Stomach (tissue), 4 donors: ENCODE measurements at regions not wholly inside any gene's neighbourhood (a gene's known extent, or its start where the extent isn't known, plus 50 kb on each side); places are given as distances from the start of the nearest gene placed in this dataset.

Experiments
- POLR2A ChIP-seq, 4 donors: fragments of 450-650 bp; IDR thresholded peaks; one replicate each; pipeline ENCODE4 v1.6.1; 2016; ENCODE audit warnings: antibody characterized with exemption in 4 of 4, control low read depth in 2 of 4, mild to moderate bottlenecking in 1 of 4, moderate library complexity in 1 of 4
- POLR2AphosphoS5 ChIP-seq, 3 donors: sonication (generic); formaldehyde crosslinking; IDR thresholded peaks; one replicate each; pipeline ENCODE4 v1.6.1; 2016; ENCODE audit warnings: antibody characterized with exemption in 3 of 3
- TF ChIP-seq, protein P1 (sequence below), 7 experiments: fragments of 450-650 bp in 4 of 7; fragments of 200-600 bp in 3 of 7; sonication (generic) in 3 of 7; IDR thresholded peaks; one replicate each; pipeline ENCODE4 v1.5.1; 2016 to 2019; ENCODE audit warnings: antibody characterized with exemption in 7 of 7, control low read depth in 2 of 7, mild to moderate bottlenecking in 1 of 7

DNA sequence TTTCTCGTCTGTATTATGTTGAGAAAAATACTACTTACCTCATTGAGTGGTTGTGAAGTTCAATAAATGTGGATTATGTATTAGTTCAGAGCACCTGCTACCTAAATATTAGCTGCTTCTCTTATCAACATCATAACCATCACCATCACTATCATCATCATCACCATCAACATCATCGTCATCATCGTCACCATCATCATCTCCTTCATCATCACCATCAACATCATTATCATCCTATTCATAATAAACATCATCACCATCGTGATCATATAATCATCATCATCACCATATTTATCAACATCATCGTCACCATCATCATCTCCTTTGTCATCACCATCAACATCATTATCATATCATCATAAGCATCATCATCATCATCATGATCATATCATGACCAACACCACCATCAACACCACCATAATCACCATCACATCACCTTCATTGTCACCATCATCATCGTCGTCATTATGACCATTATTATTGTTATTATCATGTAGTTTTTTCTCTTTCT lies 181.0 kb upstream of the ADCY2 start:
- TF ChIP-seq, protein P1, sequence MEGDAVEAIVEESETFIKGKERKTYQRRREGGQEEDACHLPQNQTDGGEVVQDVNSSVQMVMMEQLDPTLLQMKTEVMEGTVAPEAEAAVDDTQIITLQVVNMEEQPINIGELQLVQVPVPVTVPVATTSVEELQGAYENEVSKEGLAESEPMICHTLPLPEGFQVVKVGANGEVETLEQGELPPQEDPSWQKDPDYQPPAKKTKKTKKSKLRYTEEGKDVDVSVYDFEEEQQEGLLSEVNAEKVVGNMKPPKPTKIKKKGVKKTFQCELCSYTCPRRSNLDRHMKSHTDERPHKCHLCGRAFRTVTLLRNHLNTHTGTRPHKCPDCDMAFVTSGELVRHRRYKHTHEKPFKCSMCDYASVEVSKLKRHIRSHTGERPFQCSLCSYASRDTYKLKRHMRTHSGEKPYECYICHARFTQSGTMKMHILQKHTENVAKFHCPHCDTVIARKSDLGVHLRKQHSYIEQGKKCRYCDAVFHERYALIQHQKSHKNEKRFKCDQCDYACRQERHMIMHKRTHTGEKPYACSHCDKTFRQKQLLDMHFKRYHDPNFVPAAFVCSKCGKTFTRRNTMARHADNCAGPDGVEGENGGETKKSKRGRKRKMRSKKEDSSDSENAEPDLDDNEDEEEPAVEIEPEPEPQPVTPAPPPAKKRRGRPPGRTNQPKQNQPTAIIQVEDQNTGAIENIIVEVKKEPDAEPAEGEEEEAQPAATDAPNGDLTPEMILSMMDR (IDR thresholded peaks at IDR 0.05), result no peak
- TF ChIP-seq POLR2A (IDR thresholded peaks at IDR 0.05) (no peak), POLR2AphosphoS5 (IDR thresholded peaks at IDR 0.05) (no peak)
